KMS-11 (cell line): ENCODE measurements at regions not wholly inside any gene's neighbourhood (a gene's known extent, or its start where the extent isn't known, plus 50 kb on each side); places are given as distances from the start of the nearest gene placed in this dataset.

Experiments used
- H2AFZ ChIP-seq: fragments of 200-600 bp; sonication (generic); 2 replicates; pipeline ENCODE4 v1.6.1; 2016; ENCODE audit warnings: antibody characterized with exemption, mixed run types, low read depth
- H3K27ac ChIP-seq: fragments of 200-600 bp; sonication (generic); 2 replicates; pipeline ENCODE4 v1.6.1; 2016; ENCODE audit warnings: mild to moderate bottlenecking, mixed run types
- H3K27me3 ChIP-seq: fragments of 200-600 bp; sonication (generic); 2 replicates; pipeline ENCODE4 v1.6.1; 2017; ENCODE audit warnings: mild to moderate bottlenecking, low read depth, mixed run types, moderate library complexity; ENCODE audit not compliant: insufficient read depth
- H3K36me3 ChIP-seq: fragments of 200-600 bp; sonication (generic); 2 replicates; pipeline ENCODE4 v1.6.1; 2017; ENCODE audit warnings: mild to moderate bottlenecking, mixed run types; ENCODE audit not compliant: insufficient read depth
- H3K4me1 ChIP-seq: fragments of 200-600 bp; sonication (generic); 2 replicates; pipeline ENCODE4 v1.6.1; 2016; ENCODE audit warnings: mild to moderate bottlenecking, low read depth, mixed run types; ENCODE audit not compliant: poor library complexity, severe bottlenecking
- H3K4me2 ChIP-seq: fragments of 200-600 bp; sonication (generic); 2 replicates; pipeline ENCODE4 v1.7.0; 2016; ENCODE audit warnings: mild to moderate bottlenecking, mixed run types
- H3K4me3 ChIP-seq: fragments of 200-600 bp; sonication (generic); IDR thresholded peaks from 2 replicates; pipeline ENCODE4 v1.6.1; 2017; ENCODE audit warnings: low read depth, low read length, mixed read lengths; ENCODE audit not compliant: insufficient read depth
- H3K79me2 ChIP-seq: fragments of 200-600 bp; sonication (generic); 2 replicates; pipeline ENCODE4 v1.6.1; 2016; ENCODE audit warnings: low read depth, mixed run types; ENCODE audit not compliant: insufficient read depth
- H3K9ac ChIP-seq: fragments of 200-600 bp; sonication (generic); 2 replicates; pipeline ENCODE4 v1.6.1; 2016; ENCODE audit warnings: mild to moderate bottlenecking, mixed run types
- H4K20me1 ChIP-seq: fragments of 200-600 bp; sonication (generic); 2 replicates; pipeline ENCODE4 v1.6.1; 2016; ENCODE audit warnings: mild to moderate bottlenecking, mixed run types; ENCODE audit not compliant: insufficient read depth
- CTCF ChIP-seq: fragments of 200-600 bp; sonication (generic); conservative IDR thresholded peaks from 2 replicates; pipeline ENCODE4 v1.6.1; 2017; ENCODE audit warnings: low read depth, mild to moderate bottlenecking, antibody characterized with exemption, low read length, moderate library complexity, mixed read lengths

DNA sequence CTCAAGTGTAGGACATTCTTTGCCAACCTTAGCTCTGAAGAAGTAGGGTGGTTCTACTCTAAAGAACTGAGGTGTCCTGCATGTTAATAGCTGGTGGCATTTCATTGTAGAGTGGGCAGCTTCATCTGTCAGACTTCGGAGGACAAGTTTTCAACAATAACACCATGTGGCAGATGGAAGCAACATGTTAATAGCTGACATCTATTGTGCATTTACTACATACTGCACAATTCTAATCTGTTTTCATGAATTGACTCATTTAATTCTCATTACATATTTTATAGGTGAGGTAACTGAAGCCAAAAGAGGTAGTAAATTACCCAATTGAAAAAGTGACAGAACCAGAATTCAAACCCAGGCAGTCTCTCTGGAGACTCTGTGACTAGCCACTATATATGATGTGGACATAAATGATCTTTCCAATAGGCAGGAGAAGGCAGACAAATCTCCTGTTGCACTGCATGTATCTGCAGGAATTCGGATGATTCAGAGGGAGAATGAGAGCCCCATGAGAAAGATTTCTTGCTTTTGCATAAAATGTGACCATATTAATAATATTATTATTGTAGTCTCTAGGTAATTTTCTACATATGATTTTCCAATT is 137.2 kb upstream of the E2F7 start:
- H3K9ac ChIP-seq, result no peak overlapping the region
- no peaks in the 10 kb centered on the region for H3K27me3 ChIP-seq
- no peaks in the 10 kb centered on the region for H3K79me2 ChIP-seq
- TF ChIP-seq CTCF, result no peak
- no peaks in the 10 kb centered on the region for H4K20me1 ChIP-seq
- H3K4me1 ChIP-seq, result no peaks in the 10 kb centered on the region
- no peak overlapping the region for H3K4me3 ChIP-seq
- no peaks in the 10 kb centered on the region for H3K36me3 ChIP-seq
- H3K4me2 ChIP-seq, result no peak overlapping the region
- no peak overlapping the region for H2AFZ ChIP-seq
- no peak overlapping the region for H3K27ac ChIP-seq

- Histone ChIP-seq H3K79me2 (no peaks in the 10 kb centered on the region), H3K4me1 (no peaks in the 10 kb centered on the region), H4K20me1 (no peaks in the 10 kb centered on the region), H3K36me3 (no peaks in the 10 kb centered on the region), H3K9ac (no peak overlapping the region), H3K4me3 (no peak overlapping the region), H3K4me2 (no peak overlapping the region), H3K27ac (no peak overlapping the region), H3K27me3 (no peaks in the 10 kb centered on the region), H2AFZ (no peak overlapping the region)
- no peak for TF ChIP-seq CTCF
These were observed 124.6 kb upstream of the E2F7 start for GRCh38 chr12:77189901-77190416.

DNA sequence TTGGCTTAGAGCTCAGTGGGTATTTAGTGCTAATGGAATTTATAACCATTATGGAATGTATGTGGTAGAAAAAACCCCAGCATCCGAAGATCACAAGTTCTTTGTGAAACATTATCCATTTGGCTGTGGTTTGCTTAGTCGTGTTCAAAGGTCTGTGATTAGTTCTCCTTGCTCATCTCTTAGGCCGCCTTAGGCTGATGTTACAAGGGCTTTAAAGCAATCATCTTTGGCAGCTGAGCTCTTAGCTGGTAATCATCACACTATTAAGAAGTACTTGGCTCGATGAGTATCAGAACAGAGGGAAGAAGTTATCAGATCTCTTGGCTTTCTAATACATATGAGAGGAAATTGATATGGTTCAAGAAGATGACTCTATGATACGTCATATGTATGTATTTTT is 124.1 kb upstream of the E2F7 start:
- no peak overlapping the region for H3K4me3 ChIP-seq
- no peaks in the 10 kb centered on the region for H4K20me1 ChIP-seq
- no peak overlapping the region for H3K9ac ChIP-seq
- no peak for TF ChIP-seq CTCF
- no peak overlapping the region for H3K4me2 ChIP-seq
- no peaks in the 10 kb centered on the region for H3K27me3 ChIP-seq
- H3K4me1 ChIP-seq, result no peaks in the 10 kb centered on the region
- H3K79me2 ChIP-seq, result no peaks in the 10 kb centered on the region
- no peaks in the 10 kb centered on the region for H3K36me3 ChIP-seq
- H3K27ac ChIP-seq, result no peak overlapping the region
- H2AFZ ChIP-seq, result no peak overlapping the region

- Histone ChIP-seq H3K27ac (no peak overlapping the region), H3K27me3 (no peaks in the 10 kb centered on the region), H2AFZ (no peak overlapping the region), H3K9ac (no peak overlapping the region), H3K36me3 (no peaks in the 10 kb centered on the region), H3K79me2 (no peaks in the 10 kb centered on the region), H3K4me3 (no peak overlapping the region), H3K4me1 (no peaks in the 10 kb centered on the region), H4K20me1 (no peaks in the 10 kb centered on the region), H3K4me2 (no peak overlapping the region)
- no peak for TF ChIP-seq CTCF
These were observed 114.1 kb upstream of the E2F7 start for GRCh38 chr12:77179515-77179914.
